Pons (tissue), 1 donor: ENCODE measurements at regions not wholly inside any gene's neighbourhood (a gene's known extent, or its start where the extent isn't known, plus 50 kb on each side); places are given as distances from the start of the nearest gene placed in this dataset.
A peak's percentile ranks its signal among the peaks of the same experiment; 100 is the strongest.

ENCODE experiments used
- DNase-seq: peaks from one replicate; pipeline ENCODE4 v3.0.0-alpha.2; 2016; ENCODE audit warnings: low spot score

DNA sequence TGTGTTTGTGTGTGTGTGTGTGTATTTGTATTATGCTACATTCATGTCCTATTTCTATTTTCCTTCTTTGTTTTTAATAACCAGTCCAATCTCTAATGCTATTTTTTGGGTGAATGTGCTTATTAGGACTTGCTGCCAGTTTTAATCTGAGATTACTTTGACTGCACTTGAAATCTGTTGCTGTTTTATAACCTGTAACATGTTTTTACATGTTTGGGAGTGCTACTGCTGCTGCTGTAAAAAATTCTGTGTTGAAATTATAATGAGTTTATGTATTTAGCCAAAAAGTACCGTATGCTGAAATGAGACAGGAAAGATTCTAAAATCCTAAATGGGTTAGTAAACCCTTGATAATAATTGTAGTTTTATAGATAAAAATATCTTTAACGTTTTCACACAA lies 104.7 kb upstream of the SSBP2 start:
- DNase-seq, result no peak

DNA sequence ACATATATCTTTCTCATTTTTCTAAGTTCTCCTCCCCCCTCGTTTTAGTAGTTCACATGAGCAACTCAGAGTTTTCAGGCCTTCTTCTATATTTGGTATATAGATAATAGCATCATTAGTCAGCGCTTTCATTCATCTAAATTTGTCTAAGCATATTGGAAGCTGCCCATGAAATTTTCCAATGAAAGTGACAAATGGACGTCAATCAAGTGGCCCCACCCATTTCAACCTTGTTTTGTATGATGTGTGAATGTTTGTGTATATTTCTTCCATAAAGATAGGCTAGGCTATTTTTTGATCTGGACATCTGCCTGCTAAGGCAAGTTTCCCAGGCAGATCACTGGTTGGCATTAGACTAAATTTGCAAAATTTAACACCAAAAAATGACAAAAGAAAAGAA lies 104.0 kb upstream of the SSBP2 start:
- DNase-seq, result no peak

DNA sequence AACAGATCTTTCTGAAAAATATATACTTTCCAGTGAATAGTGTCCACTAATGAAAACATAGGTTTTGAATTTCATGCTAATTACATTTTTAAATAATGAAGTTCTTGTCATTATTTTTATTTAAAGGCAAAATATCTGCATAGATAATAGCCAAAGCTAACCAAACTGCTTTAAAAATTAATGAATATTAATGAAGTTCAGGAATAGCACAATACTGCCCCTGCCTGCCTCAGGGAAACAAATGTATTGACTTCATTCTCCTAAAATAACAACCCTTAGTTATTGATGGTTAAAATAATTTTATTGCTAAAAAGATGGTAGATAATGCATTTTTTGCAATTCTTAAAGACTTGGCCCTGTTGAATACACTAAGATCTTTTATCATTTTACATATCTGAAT lies 103.6 kb upstream of the SSBP2 start:
- peak; percentile 55 for DNase-seq

DNA sequence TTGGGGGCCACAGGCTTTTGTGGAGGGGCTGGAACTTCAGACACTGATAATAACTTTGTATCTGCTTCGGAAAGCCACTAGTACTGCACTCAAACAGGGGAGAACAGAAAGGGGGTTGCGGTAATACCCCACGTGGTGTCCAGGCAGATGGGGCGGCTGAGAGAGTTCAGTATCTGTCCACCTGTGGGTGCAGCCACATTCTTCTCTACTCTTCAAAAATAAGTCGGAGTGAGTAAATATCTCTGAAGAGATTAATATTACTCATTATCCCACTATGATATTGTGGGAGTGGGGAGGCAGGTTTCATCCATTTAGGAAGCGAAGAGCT lies 102.1 kb upstream of the SSBP2 start:
- DNase-seq, result no peak

DNA sequence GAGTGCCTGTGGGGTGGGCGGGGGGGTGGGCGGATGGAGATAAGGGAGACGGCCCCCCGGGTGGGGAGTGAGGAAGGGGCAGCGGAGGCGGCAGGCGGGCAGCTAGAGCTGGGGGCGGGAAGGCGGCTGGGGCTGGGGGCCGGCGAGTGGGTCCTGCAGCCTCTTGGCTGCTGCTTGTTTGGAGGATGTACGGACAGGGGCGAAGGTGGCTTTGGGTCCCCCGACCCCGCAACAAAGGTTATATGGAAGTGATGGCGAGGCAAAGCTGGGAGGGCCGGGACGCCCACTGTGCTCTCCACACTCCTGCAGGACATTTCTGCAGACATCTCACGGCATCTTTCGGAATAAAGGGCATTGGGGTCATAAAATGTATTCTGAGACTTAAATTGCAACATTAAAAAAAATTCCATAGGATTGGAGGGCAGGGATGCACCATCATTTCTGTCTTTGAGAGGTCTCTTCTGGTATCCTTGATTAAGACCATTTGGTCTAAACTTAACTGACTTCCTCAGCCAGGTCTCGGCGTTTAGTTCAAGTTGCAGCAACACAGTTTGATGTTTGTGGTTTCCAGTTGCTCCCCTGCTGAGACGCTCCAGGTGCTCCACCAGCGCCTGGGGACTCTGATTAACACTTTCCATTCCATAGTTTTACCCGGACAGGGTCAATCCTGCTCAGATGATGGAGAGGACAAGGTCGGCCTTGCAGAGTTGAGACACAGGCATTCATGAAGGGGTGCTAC lies 101.6 kb upstream of the SSBP2 start:
- DNase-seq, result peak; percentile 57

DNA sequence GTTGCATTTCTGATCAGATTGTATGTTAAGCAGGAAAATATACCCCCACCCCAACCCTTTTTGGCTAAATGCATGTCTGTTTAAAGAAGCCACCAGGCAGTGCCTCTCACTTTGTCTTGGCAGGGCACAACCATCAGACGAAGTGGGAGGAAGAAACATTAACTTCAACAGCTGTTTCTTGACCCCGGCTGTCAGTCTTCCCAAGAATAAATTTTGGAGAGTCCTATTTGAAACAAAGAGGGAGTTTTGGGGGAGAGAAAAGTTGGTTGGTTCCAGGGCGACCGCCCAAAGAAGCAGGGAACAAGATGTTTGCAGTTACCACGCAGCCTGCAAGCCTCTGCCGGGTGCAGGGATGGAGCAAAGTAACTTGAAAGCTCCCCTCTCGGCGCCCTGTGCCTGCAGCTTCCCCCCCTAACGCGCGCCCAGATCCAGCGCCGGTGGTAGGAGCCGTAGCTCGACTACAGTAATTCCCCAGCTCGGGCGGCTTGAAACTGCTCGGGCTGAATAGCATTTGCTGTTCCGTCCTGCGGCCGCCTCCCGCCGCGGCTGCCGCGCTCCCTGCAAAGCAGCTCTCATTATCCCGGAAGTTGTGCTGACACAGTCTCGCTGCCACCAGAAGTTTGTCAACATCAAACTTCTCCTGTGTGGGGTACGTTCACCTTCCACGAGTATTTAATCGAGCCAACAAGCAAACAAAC lies 100.7 kb upstream of the SSBP2 start:
- peak; percentile 96 for DNase-seq

DNA sequence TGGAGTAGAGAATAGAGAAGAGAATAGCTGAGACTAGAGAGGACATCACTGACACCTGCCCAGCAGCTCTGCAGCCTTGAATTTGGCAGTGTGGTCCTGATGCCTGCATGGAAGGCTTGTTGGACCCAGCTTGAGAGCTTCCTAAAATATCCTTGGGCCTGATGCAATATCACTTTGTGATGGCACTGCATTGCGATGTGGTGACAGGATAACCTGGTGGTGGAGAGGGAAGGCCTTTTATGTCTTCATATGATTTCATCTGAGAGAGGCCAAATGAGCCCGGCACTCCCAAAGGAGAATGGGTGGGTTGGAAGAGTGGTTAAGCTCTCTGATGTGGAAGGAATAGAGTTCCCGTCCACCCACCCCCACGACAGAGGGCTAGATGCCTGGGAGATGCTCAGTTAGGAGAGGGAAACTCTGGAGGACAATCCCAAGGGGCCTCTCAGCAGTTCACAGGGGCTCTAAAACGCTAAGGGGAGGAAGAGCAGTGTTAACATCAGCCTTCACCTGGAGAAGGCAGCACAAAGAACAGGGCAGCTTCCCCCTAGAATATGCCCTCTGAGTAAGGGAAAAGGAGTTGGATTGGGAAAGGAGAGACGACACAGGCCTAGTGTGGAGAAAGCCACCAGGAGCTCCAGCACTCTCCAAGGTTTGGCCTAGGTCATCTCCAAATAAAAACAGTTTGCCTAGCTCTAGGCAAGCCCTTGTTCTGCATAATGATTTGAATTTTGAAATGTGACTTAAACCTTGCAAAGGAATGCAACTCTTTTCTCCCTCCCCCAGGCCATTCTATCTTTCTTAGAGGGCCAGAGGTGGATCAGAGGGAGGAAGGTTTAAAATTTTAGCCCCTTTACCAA lies 99.8 kb upstream of the SSBP2 start:
- DNase-seq, result no peak

DNA sequence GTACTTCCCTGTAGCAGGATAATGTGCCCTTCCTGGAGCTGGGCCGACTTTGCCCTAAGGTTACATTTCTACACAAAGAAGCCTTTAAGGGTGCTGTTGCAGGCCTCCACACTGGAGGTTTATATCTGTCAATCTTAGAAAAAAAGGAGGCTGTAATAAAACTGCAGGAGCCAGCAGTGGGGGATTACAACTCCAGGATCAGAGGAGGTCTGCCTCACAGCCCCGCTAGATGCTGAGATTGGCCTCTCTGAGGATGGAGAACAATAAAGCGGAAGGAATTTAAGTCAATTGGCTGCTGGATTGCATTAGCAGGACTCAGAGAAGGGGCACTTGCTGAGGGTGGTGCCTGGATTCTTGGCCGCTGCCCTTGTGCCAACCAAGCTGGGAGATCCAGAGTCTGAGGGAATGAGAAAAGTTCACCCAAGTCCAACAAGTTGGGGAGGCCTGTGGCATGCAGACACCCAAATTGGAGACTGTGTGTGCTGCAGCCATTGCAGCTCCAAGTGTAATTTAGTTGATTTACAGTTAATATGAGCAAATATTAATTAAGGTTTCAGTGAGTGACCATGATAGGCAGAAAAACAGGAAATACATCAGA lies 99.0 kb upstream of the SSBP2 start:
- DNase-seq, result peak; percentile 39

DNA sequence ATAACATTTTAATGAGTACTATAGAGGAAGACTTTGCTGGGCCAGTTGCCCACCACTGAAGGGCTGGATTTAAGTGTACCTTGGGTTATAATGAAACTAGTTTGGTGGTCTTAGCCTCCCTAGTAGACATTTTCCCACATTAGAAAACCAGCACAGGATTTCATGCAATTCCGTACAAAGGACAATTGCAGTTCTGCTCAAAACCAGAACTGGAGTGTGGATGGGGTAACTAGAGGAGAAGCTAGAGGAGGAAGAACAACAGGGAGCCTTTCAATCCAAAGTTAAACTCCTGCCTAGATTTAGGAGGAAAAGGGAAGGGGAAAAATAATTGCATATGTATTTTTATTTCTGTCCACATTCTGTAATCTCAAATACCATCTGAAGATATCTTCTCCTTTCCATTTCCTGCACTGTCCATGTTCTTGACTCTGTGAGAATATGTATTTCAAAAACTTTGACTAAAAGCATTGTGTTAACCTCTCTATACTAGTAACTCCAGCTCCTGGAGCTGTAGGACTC lies 97.5 kb upstream of the SSBP2 start:
- peak; percentile 86 for DNase-seq

DNA sequence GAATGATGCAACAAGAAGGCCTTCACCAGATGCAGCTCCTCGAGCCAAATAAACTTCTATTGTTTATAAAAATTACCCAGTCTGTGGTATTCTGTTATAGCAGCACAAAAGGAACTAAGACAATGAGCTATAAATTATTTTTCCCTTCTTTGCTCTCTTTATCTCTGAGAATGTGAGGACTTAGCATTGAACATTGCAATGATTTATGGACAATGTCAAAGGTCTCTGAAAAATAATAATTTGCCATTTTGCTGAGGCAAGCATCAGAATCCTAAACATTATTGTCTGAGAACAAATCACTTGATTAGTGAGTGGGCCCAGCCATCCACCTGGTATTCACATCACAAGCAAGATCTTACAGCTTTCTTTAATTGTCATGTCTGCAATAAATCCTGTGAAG lies 95.4 kb upstream of the SSBP2 start:
- DNase-seq, result no peak

DNA sequence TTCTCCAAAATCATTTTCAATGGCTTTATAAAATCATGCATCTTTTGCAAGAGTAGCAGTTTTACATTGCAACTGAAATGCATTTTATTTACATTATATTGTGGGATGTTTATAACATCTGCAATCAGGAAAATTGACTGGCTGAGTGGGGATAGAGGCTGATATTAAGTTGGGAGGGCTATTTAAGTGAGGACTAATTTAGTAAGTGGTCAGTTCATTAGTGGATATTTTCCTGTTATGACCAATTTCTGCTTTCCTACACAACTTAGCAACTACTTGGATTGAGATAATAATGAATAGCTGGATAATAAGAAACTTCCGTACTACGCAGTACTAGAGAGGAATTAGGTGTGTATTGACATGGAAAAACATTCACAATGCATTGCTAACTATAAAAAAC lies 92.9 kb upstream of the SSBP2 start:
- DNase-seq, result no peak

DNA sequence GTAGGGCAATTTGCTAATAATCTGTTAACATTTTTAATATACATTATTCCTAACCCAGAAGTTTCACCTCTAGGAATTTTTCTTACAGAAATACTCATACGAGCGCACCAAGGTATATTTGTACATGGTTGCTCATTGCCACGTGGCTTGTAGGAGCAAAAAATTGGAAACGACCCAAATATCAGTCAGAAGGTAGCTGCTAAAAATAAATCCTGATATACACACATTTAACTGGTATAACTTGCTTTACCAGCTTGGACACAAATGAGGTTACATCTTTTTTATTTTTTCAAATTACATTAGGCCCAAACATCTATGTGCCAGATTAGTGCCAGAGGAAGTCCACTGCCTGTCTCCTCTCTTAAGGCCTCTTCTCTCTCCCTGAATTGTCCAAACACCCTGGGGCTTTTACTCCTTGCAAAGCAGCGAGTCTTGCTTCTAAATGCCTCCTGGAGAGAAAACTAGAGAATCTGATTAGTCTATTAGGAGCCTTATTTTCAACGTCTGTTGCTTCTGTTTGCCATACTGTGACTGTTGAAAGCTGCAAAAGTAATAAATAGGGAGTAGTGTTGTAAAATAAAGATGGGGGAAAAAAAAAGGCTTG lies 92.0 kb upstream of the SSBP2 start:
- no peak for DNase-seq

DNA sequence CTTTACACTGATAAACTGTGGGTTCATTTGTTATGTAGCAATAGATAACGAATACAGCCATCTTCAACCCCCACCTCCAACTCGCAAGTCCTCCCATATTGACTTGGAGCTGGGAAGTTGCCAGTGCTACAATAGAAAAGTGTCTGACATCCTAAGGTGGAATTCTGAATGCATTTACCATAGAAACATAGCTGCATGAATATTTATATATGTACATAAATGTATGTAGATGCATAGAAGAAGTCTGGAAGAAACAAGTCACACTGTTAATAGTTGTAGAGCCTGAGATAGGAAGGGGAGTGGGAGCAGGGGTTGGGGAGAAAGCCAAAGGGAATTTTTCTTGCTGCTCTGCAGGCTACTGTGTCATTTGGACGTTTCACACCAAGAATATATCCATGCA lies 88.1 kb upstream of the SSBP2 start:
- DNase-seq, result no peak

DNA sequence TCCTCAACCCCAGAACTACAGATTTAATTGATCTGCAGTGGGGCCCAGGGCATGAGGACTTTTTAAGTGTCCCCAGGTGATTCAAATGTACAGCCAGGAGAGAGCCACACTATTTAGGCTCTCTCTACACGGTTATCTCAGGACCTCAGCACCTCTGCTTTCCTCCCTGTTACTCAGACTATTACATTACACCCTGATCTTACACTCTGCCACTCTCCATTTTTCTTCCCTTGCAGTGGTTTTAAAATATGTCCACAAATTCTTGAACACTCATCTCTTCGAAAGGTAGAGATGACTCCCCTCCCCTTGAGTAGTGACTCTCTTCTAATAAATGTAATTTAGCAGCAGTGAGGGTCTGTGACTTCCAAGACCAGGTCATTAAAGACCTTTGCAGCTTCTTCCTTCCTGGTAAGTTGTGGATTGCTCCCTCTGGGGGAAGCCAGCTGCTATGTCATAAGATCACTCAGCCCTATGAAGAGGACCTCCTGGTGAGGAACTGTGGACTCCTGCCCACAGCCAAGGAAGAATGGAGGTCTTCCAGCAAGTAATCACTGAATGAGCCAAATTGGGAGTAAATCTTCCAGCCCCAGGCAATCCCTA lies 87.5 kb upstream of the SSBP2 start:
- peak; percentile 53 for DNase-seq

DNA sequence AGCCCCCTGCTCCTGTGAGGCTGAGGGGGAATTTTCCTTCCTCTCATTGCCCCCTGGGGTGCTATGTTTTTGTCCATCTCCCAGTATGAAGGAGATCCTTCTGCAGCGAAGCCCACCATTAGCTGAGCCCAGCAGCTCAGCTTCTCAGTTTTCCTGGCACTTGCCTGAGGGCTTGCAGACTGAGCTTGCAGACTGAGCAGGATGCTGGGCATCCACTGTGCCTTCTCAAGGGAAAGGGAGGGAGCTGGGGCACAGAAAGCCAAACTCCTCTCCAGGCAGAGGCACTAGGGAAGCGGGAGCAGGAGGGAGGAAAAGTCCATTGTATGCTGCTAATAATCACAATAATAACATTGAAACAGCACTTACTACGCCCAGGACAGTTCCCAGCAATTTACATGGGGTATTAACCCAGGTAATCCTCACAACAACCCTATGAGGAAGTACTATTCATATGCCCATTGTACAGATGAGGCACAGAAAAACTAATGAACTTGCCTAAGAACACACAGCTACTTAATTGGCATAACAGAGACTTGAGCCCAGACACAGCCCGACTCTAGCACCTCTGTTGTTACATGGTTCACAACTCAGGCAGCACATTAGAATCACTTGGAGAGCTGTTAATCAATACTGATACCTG lies 86.9 kb upstream of the SSBP2 start:
- DNase-seq, result no peak

DNA sequence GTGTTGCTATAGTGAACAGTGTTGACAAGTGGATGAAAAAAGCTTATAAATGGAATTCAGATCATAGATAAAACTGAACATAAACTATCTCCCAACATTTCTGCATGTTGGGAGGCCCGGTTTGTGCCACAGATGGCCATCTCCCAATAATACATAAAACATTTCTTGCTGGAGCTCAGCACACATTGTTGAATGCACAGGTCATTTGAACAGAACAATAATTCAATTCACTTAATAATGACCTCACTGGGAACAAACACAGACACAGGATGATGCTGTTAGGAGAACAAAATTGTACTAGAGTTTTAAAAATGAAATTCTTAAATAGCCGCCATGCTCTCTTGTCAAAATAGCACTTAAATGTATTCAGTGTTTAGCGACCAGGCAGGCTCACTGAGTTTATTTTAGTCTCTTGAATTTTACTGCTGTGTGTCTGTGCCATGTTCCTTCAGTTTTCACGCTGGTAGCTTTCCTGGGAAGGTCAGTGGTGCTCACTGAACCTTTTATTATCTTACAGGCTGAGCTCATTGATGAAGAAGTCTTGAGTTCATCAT lies 85.0 kb upstream of the SSBP2 start:
- peak; percentile 56 for DNase-seq

DNA sequence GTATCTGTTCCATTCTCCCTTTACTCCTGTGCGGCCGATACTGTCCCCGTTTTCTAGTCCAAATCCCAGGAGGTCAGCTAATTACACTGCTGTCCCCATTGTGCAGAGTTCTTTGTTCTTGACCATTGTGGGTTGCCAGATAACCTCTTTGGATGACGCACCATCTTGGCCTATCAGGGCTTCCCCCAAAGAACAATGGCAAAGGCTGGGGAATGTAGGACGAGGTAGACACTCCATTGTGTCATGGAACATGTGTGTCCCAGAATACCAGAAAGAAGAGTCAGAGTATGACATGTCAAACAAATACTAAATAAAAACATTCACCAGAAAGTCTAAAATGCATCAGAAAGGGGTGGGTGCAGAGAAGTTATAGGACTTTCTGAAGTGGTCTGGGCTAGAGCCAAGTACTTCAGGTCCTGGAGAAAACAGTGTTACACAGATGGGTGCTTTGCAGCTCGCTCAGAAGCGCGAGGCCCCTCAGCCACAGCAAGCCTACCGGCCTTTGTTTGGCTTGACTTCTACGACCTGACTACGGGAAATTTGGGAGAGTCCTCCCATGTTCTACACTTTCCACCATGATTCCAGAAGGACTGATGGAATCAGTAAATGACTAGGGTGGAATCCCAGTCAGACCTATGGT lies 83.2 kb upstream of the SSBP2 start:
- DNase-seq, result no peak

DNA sequence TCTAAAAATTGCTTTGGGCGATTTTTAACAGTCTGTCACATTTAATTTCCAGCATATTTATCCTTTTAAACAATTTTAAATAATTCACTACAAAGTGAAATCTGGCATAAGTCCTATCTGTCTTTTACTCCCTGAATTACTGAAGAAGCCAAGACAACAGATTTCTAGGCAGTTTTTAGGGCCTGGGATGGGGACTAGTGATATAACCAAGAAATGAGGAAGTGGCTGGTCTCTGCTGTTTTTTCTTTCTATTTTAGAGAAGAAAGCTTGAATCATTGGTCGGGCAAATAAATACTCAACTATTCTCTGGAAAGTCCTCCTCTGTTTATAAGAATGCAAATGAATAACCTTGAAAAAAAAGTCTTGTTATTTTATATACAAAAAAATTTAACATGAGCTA lies 79.7 kb upstream of the SSBP2 start:
- DNase-seq, result peak; percentile 59

DNA sequence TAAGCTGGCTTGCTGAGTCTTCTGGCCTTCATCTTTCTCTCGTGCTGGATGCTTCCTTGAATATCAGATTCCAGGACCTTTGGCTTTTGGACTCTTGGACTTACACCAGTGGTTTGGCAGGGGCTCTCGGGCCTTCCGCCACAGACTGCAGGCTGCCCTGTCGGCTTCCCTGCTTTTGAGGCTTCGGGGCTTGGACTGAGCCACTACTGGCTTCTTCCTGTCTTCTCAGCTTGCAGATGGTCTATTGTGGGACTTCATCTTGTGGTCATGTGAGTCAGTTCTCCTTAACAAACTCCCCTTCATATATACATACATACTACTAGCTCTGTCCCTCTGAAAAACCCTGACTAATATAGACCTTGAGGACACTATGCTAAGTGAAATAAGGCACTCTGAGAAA lies 78.3 kb upstream of the SSBP2 start:
- no peak for DNase-seq

DNA sequence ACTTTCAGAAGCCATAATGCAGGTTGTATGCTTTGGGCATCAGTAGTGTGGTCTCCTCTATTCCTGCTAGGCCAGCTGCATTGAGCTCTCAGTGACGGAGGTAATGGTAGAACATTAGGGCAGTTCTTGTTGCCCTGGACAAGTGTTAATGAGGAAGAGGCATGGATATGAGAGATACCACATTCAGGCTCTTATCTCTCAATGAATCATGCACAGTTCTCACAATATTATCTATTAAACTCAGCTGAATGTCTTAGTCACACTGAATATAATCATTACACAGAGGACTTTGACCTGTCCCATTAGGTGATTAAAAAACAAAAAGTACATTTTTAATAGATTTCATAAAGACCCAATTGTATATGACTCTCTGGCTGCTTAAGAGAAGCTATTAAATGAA lies 76.6 kb upstream of the SSBP2 start:
- no peak for DNase-seq
